ENCODE measurements at regions not wholly inside any gene's neighbourhood (a gene's known extent, or its start where the extent isn't known, plus 50 kb on each side); places are given as distances from the start of the nearest gene placed in this dataset.

GRCh38 chr10:120960725-120961124, 109.6 kb downstream of the WDR11 start:
- TF ChIP-seq, protein P1, sequence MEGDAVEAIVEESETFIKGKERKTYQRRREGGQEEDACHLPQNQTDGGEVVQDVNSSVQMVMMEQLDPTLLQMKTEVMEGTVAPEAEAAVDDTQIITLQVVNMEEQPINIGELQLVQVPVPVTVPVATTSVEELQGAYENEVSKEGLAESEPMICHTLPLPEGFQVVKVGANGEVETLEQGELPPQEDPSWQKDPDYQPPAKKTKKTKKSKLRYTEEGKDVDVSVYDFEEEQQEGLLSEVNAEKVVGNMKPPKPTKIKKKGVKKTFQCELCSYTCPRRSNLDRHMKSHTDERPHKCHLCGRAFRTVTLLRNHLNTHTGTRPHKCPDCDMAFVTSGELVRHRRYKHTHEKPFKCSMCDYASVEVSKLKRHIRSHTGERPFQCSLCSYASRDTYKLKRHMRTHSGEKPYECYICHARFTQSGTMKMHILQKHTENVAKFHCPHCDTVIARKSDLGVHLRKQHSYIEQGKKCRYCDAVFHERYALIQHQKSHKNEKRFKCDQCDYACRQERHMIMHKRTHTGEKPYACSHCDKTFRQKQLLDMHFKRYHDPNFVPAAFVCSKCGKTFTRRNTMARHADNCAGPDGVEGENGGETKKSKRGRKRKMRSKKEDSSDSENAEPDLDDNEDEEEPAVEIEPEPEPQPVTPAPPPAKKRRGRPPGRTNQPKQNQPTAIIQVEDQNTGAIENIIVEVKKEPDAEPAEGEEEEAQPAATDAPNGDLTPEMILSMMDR (conservative IDR thresholded peaks at IDR 0.05; ENCODE audit: control insufficient read depth, insufficient read depth, low read depth, low read length), result no peak
- no peak overlapping the region for H3K4me3 ChIP-seq (ENCODE audit: control insufficient read depth, low read depth, low read length)
- no peak for DNase-seq (ENCODE audit: low read depth)

GRCh38 chr10:120961795-120962755, 110.9 kb downstream of the WDR11 start:
- TF ChIP-seq, protein P1 (conservative IDR thresholded peaks at IDR 0.05; ENCODE audit: control insufficient read depth, insufficient read depth, low read depth, low read length), result no peak
- H3K4me3 ChIP-seq (ENCODE audit: control insufficient read depth, low read depth, low read length), result no peak overlapping the region
- no peak for DNase-seq (ENCODE audit: low read depth)

- no peak for DNase-seq (ENCODE audit: low read depth)
- H3K4me3 ChIP-seq (ENCODE audit: control insufficient read depth, low read depth, low read length), result no peak overlapping the region
- TF ChIP-seq, protein P1 (conservative IDR thresholded peaks at IDR 0.05; ENCODE audit: control insufficient read depth, insufficient read depth, low read depth, low read length), result no peak
These were observed 111.8 kb downstream of the WDR11 start for GRCh38 chr10:120962756-120963593.

GRCh38 chr10:120963594-120964220, 112.5 kb downstream of the WDR11 start:
- no peak overlapping the region for H3K4me3 ChIP-seq (ENCODE audit: control insufficient read depth, low read depth, low read length)
- TF ChIP-seq, protein P1 (conservative IDR thresholded peaks at IDR 0.05; ENCODE audit: control insufficient read depth, insufficient read depth, low read depth, low read length), result no peak
- no peak for DNase-seq (ENCODE audit: low read depth)

- no peak overlapping the region for H3K4me3 ChIP-seq (ENCODE audit: control insufficient read depth, low read depth, low read length)
- TF ChIP-seq, protein P1 (conservative IDR thresholded peaks at IDR 0.05; ENCODE audit: control insufficient read depth, insufficient read depth, low read depth, low read length), result no peak
- no peak for DNase-seq (ENCODE audit: low read depth)
These were observed 115.5 kb downstream of the WDR11 start for GRCh38 chr10:120966657-120967045.

DNA sequence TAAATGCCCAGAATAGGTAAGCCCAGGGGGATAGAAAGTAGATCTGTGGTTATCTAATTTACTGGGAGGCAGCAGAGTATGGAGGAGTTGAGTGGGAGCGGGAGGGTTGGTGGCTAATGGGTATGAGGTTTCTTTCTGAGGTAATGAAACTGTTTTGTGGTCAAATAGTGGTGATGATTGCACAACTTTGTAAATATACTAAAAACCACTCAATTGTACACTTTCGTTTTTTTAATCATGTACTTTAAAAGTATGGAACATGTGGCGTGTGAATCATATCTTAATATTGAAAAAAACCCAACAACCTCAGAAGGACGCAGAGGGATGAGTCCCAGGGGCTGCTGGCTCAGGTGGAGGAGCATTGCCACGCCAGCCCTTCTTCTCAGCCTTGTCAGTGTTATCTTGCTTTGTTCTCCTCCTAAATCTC, 118.1 kb downstream of the WDR11 start:
- TF ChIP-seq, protein P1 (conservative IDR thresholded peaks at IDR 0.05; ENCODE audit: control insufficient read depth, insufficient read depth, low read depth, low read length), result no peak
- no peak for DNase-seq (ENCODE audit: low read depth)
- H3K4me3 ChIP-seq (ENCODE audit: control insufficient read depth, low read depth, low read length), result no peak overlapping the region
